Stimulated activated CD8-positive, alpha-beta memory T cell treated with anti-CD3 and anti-CD28 coated beads, Interleukin-15, amount 100 ng/mL, for 1 hour (primary cell): ENCODE measurements at regions not wholly inside any gene's neighbourhood (a gene's known extent, or its start where the extent isn't known, plus 50 kb on each side); places are given as distances from the start of the nearest gene placed in this dataset.
"Not testable (repeated sequence)": the region's sequence is repeated elsewhere in the genome, so short reads cannot be mapped to it uniquely, and the experiment has no call there.

Experiments
- DNase-seq: peaks from one replicate; pipeline ENCODE4 v3.0.0-alpha.2; 2020; ENCODE audit warnings: low read depth

GRCh38 chr14:87049950-87050349, 943.0 kb downstream of the GALC start:
- DNase-seq = no peak

DNA sequence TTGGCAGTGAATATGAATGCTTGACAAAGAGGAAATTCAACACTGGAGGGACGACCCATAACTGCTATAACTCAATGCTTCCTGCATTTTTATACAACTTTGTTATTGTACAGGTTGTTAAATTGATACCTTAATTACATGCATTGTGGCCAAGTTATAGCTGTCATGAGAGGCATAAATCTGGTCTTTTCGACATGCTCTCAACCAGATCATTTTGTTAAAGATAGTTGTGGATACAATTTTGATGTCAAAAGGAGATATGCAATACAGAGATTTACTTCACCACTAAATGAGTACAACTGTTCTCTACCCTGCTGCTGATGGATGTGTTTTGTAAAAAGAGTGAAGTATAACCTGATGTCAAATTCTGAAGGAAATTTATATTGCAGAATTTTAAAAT, 946.0 kb downstream of the GALC start:
- no peak for DNase-seq

- DNase-seq = no peak
Observed at GRCh38 chr14:87045956-87046355, 947.0 kb downstream of the GALC start.

GRCh38 chr14:87045246-87045645, 947.7 kb downstream of the GALC start:
- DNase-seq = no peak

DNA sequence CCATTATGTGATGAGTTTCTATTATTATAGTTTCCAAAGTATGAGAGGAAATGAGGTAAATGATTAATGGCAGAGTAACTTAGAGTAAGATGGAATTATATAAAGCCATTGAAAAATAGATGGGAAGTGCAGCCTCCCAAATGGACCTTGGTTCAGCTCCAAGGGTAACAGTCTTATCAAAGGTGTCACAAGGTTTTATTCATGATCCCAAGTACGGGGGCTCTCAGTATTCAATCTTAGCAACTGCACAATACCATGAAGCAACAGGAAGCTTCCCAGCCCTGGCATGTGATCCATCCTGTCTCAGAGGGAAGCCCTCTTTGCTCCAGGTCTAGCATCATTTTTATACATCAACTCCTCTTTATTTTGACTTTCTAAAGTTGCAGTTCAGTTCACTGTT, 948.2 kb downstream of the GALC start:
- DNase-seq = no peak

DNA sequence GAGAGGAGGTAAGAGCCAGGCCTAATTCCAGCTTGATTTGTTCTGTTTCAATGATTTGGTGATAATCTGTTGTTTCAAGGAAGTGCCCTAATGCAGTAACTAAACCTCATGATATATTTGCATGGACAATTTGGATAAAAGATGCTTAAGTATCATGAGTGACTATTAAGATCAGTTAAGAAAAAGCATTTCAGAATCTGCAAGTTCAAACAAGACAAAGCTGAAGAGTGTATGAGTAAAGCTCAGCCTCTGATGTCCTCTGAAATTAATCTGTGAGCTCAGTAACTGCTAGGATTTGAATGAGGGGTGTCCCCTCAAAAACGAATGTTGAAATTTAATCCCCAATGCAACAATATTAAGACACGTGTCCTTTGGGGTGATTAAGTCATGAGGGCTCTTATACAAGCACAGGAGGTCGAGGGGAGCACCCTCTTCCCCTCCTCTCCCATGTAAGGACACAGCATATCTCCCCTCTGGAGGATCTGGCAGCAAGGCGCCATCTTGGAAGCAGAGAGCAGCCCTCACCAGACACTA, 949.2 kb downstream of the GALC start:
- no peak for DNase-seq

- no peak for DNase-seq
Observed at GRCh38 chr14:87042354-87042753, 950.6 kb downstream of the GALC start.

- DNase-seq = no peak
Observed at GRCh38 chr14:87041290-87042020, 951.5 kb downstream of the GALC start.

DNA sequence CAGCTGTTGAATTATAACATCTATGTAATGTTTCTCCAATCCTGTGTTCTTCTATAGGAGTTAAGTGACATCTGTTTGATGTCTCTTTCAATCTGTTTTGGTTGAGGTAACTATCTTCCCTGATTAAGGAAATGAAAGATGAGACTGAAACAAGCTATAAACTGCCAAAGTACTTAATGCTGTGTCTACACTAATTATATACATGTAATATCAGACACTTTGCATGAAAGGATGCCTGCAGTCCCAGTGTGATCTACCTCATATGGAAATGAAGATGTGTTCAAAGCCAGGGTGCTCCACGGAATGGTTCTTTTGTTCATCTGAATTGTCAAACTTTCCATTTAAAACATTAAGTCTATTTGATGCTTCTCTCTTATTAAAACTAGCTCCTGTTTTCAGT, 958.3 kb downstream of the GALC start:
- no peak for DNase-seq

DNA sequence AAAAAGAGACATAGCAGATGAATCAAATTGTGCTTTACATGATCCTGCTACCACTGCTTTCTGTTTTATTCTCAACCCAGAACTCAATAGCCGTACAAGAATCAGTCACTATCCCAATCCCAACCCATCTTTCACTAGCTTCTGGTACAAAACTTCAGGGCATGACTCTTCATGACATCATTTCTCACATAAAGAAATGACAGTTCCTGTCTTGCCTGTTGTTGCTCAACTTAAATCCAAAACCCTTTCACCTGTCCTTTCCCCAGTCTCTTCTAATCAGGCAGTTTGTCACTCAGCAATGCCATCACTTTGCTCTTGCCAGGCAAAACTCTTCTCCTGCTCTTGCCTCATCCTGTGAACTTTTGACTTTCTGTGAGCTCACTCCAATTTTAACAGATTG, 962.8 kb downstream of the GALC start:
- DNase-seq = no peak

DNA sequence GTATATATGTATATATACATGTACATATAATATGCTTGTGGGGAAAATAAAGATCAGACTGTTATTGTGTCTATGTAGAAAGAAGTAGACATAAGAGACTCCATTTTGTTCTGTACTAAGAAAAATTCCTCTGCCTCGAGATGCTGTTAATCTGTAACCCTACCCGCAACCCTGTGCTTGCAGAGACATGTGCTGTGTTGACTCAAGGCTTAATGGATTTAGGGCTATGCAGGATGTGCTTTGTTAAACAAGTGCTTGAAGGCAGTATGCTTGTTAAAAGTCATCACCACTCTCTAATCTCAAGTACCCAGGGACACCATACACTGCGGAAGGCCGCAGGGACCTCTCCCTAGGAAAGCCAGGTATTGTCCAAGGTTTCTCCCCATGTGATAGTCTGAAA, 972.9 kb downstream of the GALC start:
- DNase-seq = not testable (repeated sequence)

DNA sequence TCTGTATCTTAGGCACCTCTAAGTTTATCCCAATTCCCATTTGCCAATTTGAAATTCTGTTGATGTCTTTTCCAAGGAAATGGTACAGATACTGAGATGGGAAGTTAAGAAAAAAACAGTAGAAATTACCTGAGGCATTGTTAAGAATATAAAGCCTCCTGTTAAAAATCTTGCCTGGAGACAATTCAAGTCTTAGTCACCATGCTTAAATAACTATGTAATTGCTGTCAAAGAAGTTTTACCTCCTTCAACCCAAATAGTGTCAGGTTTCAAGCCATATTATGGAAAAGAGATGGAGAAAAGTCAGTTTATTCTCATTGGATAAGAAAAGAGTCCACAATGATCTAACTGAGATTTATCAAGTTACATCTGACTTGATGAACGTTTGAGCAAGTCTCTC, 974.7 kb downstream of the GALC start:
- no peak for DNase-seq

DNA sequence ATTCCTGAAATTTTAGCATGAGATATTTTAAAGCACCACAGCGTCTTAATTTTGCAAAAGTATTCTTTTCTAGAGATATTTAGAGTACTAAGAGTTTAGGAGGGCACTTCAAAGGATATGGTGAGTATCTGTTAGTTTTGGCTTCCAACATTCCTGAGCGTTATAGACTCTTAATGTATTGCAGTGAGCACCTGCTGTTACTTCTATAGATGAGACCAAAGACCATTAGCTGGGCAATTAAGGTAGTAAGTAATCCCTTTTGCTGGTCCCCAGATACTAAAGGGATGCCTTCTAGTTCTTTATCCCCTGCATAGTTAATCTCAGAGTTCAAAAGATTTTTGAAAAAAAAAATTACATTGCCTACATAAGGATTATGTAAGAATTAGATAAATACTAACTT, 975.6 kb downstream of the GALC start:
- DNase-seq = no peak

DNA sequence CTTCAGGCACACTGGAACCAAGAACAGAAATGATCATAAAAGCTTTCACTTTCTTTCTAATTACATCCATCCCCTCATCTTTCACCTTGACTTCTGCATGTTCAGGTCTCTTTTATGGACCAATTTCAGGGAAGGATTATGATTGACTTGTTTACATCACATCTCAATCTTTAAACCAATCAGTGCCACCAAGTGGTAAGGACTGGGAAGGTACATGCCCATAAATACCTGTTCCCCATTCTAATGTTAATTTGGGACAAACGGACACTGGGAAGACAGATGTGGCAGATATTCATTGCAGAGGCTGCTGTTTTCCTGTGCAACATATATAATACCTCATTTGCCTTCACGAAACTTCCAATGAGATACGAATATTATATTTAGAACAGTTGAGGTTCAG, 978.1 kb downstream of the GALC start:
- DNase-seq = no peak

- DNase-seq = no peak
Observed at GRCh38 chr14:87013583-87013982, 979.4 kb downstream of the GALC start.

- no peak for DNase-seq
Observed at GRCh38 chr14:87008965-87009364, 984.0 kb downstream of the GALC start.

DNA sequence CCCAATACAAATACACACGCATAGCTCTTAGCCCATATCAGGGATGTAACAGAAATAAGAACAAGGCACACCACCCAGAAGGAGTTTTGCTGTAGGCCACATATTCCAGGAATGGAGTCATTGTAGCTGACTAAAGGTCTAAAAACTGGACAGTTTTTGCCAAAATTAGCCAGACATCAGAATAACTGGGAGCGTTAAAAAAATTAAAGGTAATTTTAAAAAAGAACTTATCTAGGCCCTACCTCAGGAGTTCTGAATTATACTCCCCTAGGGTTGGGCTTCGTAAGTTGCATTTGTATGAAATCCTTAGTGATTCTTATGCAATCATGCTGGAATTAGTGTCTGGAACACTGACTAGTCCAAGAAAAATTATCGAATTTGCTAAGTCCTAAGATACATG, 987.7 kb downstream of the GALC start:
- no peak for DNase-seq

- no peak for DNase-seq
Observed at GRCh38 chr14:87002776-87003175, 990.2 kb downstream of the GALC start.

DNA sequence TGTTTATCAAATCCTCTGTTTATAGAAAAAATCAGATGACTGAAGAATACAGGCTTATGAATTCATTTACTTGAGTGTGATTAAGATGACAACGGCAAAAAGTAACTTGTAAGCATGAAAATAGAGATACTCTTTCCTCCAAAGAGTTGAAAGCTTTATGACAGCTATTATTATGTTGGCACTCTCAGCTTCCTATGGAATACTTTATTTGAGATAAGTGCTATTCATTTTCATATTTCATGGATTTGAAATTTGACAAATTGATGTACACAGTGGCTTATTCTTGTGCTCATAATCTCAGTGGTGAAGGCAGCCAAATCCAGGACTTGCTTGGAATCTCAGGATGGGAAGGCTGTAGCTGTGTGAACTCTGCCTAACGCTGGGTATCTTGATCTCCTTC, 991.6 kb downstream of the GALC start:
- no peak for DNase-seq

DNA sequence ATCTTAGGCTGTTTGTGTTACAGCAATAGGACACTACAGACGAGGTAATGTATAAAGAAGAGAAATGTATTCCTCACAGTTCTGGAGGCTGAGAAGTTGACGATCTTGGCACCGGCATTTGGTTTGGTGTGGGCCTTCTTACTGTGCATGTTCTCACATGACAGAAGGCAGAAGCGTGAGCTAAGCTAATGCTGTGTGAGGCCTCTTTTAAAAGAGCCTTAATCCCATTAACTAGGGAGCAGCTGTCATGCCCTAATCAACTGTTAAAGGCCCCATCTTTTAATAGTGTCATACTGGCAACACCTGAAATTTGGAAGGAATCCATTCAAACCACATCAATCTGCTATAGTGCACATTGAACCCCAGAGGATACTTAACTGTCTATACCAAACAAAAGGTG, 992.9 kb downstream of the GALC start:
- DNase-seq = no peak

DNA sequence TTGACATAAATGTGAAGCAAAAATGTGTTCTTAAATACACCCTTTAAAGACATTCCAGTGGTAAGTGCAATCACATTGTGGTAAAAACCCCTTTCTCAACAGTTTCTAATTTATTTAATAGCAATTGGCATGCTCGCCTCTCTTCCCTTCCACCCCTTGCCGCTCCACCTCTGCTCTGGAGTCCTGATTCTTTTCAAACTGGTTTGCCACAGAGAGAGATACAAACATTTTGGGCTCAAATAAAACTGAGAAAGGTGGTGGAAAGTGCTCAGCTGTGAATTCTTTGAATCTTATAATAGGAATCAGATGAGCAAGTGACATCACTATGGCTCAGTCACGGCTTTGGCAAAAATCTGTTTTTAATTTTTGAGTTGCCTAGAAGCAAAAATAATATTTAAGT, 993.9 kb downstream of the GALC start:
- no peak for DNase-seq

- DNase-seq = no peak
Observed at GRCh38 chr14:86997271-86997670, 995.7 kb downstream of the GALC start.

DNA sequence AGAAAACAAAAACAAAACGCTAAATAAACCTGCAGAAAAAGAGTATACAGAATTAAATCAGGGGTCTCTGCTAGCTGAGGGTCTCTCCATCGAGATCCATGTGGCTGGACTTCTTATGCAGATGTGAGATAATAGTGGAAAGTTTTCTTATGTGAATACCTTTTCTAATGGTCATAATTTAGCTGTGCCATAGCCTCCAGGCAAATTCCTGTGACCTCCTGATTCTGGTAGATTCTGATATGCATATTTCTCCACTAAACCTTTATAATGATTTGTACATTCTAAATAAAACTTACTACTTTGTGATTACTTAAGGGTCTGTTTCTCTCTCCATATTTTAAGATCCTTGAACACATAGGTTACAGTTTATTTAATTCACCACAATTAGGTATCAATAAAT, 1002.6 kb downstream of the GALC start:
- DNase-seq = no peak

DNA sequence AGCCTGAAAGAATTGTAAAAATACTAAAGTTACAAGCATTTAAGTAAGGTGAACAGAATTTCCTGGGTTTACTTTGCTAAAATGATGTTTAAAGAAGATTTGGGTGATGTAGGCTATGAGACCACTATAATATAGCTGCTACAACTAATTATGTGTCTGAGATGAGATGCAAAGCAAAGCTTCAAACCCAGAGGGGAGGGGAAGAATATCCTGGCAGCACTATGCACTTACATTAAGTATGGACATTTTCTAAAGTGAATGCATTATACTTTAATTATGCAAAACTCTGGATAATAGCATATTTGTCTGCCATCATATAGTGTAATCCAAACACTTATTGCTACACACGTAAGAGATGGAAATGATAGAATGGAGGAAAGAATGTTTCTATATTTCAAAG, 1003.7 kb downstream of the GALC start:
- no peak for DNase-seq
